ENCODE measurements at regions not wholly inside any gene's neighbourhood (a gene's known extent, or its start where the extent isn't known, plus 50 kb on each side); places are given as distances from the start of the nearest gene placed in this dataset.

GRCh38 chr3:25894101-25894500 lies 104.2 kb downstream of the OXSM start:
- TF ChIP-seq TAF7 (optimal IDR thresholded peaks at IDR 0.05; ENCODE audit: borderline replicate concordance, low read depth, low read length) (no peak), SRF (IDR thresholded peaks at IDR 0.05; ENCODE audit: low read depth, low read length) (no peak), RAD21 (IDR thresholded peaks at IDR 0.05 in 1 of 2, conservative IDR thresholded peaks at IDR 0.05 in 1 of 2; ENCODE audit: low read depth in 2 of 2, low read length in 2 of 2) (no peak), EZH2 (IDR thresholded peaks at IDR 0.05; ENCODE audit: low read depth, low read length, severe bottlenecking) (no peak), POLR2A (IDR thresholded peaks at IDR 0.05; ENCODE audit: control extremely low read depth in 1 of 2, low read depth in 2 of 2, low read length in 2 of 2) (no peak), HDAC2 (IDR thresholded peaks at IDR 0.05; ENCODE audit: borderline replicate concordance in 1 of 2, low read depth in 2 of 2, low read length in 2 of 2) (no peak), MAFK (IDR thresholded peaks at IDR 0.05; ENCODE audit: low read depth, low read length) (no peak), CTCF (IDR thresholded peaks at IDR 0.05; ENCODE audit: control extremely low read depth in 1 of 3, insufficient read depth in 1 of 3, low read depth in 1 of 3, low read length in 3 of 3) (no peak)
